Neural progenitor cell (in vitro differentiated cells): ENCODE measurements at regions not wholly inside any gene's neighbourhood (a gene's known extent, or its start where the extent isn't known, plus 50 kb on each side); places are given as distances from the start of the nearest gene placed in this dataset.
A peak's percentile ranks its signal among the peaks of the same experiment; 100 is the strongest.

ENCODE experiments used
- DNase-seq: peaks from one replicate; pipeline ENCODE4 v3.0.0-alpha.2; 2016; ENCODE audit warnings: low spot score
- H2AFZ ChIP-seq: fragments of 200-600 bp; sonication (generic); replicated peaks from 2 replicates; pipeline ENCODE4 v1.6.1; 2016; ENCODE audit warnings: antibody characterized with exemption
- H3F3A ChIP-seq: fragments of 200-600 bp; sonication (generic); 2 replicates; pipeline ENCODE4 v1.6.1; 2016; ENCODE audit warnings: antibody characterized with exemption, low read depth
- H3K27ac ChIP-seq: fragments of 200-600 bp; sonication (generic); 2 replicates; pipeline ENCODE4 v1.5.1; 2016; ENCODE audit warnings: mild to moderate bottlenecking
- H3K27me3 ChIP-seq: fragments of 200-600 bp; sonication (generic); 2 replicates; pipeline ENCODE4 v1.6.1; 2016; ENCODE audit warnings: mild to moderate bottlenecking, moderate library complexity
- H3K36me3 ChIP-seq: fragments of 200-600 bp; sonication (generic); 2 replicates; pipeline ENCODE4 v1.5.1; 2016
- H3K4me1 ChIP-seq: fragments of 200-600 bp; sonication (generic); 2 replicates; pipeline ENCODE4 v1.6.1; 2016; ENCODE audit warnings: mixed run types
- H3K4me2 ChIP-seq: fragments of 200-600 bp; sonication (generic); 2 replicates; pipeline ENCODE4 v1.6.1; 2016
- H3K4me3 ChIP-seq: fragments of 200-600 bp; sonication (generic); 2 replicates; pipeline ENCODE4 v1.5.1; 2016
- H3K79me2 ChIP-seq: fragments of 200-600 bp; sonication (generic); 2 replicates; pipeline ENCODE4 v1.6.1; 2016; ENCODE audit warnings: low read depth
- H3K9ac ChIP-seq: fragments of 200-600 bp; sonication (generic); 2 replicates; pipeline ENCODE4 v1.6.1; 2016
- H3K9me3 ChIP-seq: fragments of 200-600 bp; sonication (generic); 2 replicates; pipeline ENCODE4 v1.5.1; 2016; ENCODE audit warnings: low read depth
- H4K20me1 ChIP-seq: fragments of 200-600 bp; sonication (generic); 2 replicates; pipeline ENCODE4 v1.6.1; 2016; ENCODE audit warnings: low read depth
- H3K27ac Mint-ChIP-seq: 3 replicates; pipeline ENCODE4 v1.8.0; 2021; ENCODE audit warnings: mixed read lengths
- H3K27me3 Mint-ChIP-seq: 2 replicates; pipeline ENCODE4 v1.8.0; 2022; ENCODE audit warnings: low read depth, mild to moderate bottlenecking, inconsistent platforms, moderate library complexity, mixed read lengths; ENCODE audit not compliant: insufficient read depth
- H3K36me3 Mint-ChIP-seq: 3 replicates; pipeline ENCODE4 v1.8.0; 2021; ENCODE audit warnings: mixed read lengths
- H3K4me1 Mint-ChIP-seq: 3 replicates; pipeline ENCODE4 v1.8.0; 2021; ENCODE audit warnings: mixed read lengths
- H3K4me3 Mint-ChIP-seq: 3 replicates; pipeline ENCODE4 v1.8.0; 2021; ENCODE audit warnings: mild to moderate bottlenecking, moderate library complexity, mixed read lengths
- H3K9me3 Mint-ChIP-seq: 3 replicates; pipeline ENCODE4 v1.8.0; 2020; ENCODE audit warnings: mixed read lengths
- CTCF ChIP-seq: fragments of 200-600 bp; sonication (generic); IDR thresholded peaks from 2 replicates; pipeline ENCODE4 v1.5.1; 2017; ENCODE audit warnings: antibody characterized with exemption, mild to moderate bottlenecking
- EZH2 ChIP-seq: fragments of 200-600 bp; sonication (generic); IDR thresholded peaks from 2 replicates; pipeline ENCODE4 v1.6.1; 2017; ENCODE audit warnings: antibody characterized with exemption, mild to moderate bottlenecking, moderate library complexity
- EZH2phosphoT487 ChIP-seq: fragments of 200-600 bp; sonication (generic); IDR thresholded peaks from 2 replicates; pipeline ENCODE4 v1.6.1; 2017; ENCODE audit warnings: antibody characterized with exemption

GRCh38 chr18:34549367-34549766 is 160.7 kb upstream of the DTNA start:
- no peak for TF ChIP-seq EZH2
- TF ChIP-seq EZH2phosphoT487 = no peak
- TF ChIP-seq CTCF = no peak
- no peaks in the 10 kb centered on the region for H3K79me2 ChIP-seq
- no peak for DNase-seq
- no peaks in the 10 kb centered on the region for H3K36me3 Mint-ChIP-seq
- peaks cover 3% of the 10 kb centered on the region for H3K27me3 Mint-ChIP-seq
- no peaks in the 10 kb centered on the region for H3F3A ChIP-seq
- H3K9me3 Mint-ChIP-seq = no peaks in the 10 kb centered on the region
- H3K4me2 ChIP-seq = peak overlapping the region; percentile 35
- H3K4me1 ChIP-seq = peaks cover 14% of the 10 kb centered on the region
- H2AFZ ChIP-seq = no peak overlapping the region
- no peak overlapping the region for H3K9ac ChIP-seq
- H3K4me3 ChIP-seq = no peak overlapping the region
- no peaks in the 10 kb centered on the region for H4K20me1 ChIP-seq
- H3K36me3 ChIP-seq = no peaks in the 10 kb centered on the region
- H3K4me1 Mint-ChIP-seq = peaks cover 10% of the 10 kb centered on the region
- H3K9me3 ChIP-seq = no peaks in the 10 kb centered on the region
- no peaks in the 10 kb centered on the region for H3K27me3 ChIP-seq
- H3K4me3 Mint-ChIP-seq = no peak overlapping the region
- no peak overlapping the region for H3K27ac ChIP-seq
- H3K27ac Mint-ChIP-seq = no peak overlapping the region

GRCh38 chr18:34550156-34550555 is 159.9 kb upstream of the DTNA start:
- TF ChIP-seq EZH2phosphoT487 (no peak), CTCF (no peak), EZH2 (no peak)
- Histone ChIP-seq H3K4me3 (no peak overlapping the region), H3K27ac (no peak overlapping the region), H3F3A (no peaks in the 10 kb centered on the region), H3K4me2 (no peak overlapping the region), H3K4me1 (peaks cover 14% of the 10 kb centered on the region), H3K9ac (no peak overlapping the region), H3K36me3 (no peaks in the 10 kb centered on the region), H3K79me2 (no peaks in the 10 kb centered on the region), H3K9me3 (no peaks in the 10 kb centered on the region), H2AFZ (peak overlapping the region; percentile 50), H3K27me3 (no peaks in the 10 kb centered on the region), H4K20me1 (no peaks in the 10 kb centered on the region)
- DNase-seq = no peak
- H3K4me1 Mint-ChIP-seq = peaks cover 10% of the 10 kb centered on the region
- H3K27ac Mint-ChIP-seq = no peak overlapping the region
- H3K9me3 Mint-ChIP-seq = no peaks in the 10 kb centered on the region
- no peaks in the 10 kb centered on the region for H3K36me3 Mint-ChIP-seq
- H3K27me3 Mint-ChIP-seq = no peaks in the 10 kb centered on the region
- H3K4me3 Mint-ChIP-seq = no peak overlapping the region

- no peak overlapping the region for H3K4me3 ChIP-seq
- no peaks in the 10 kb centered on the region for H3K36me3 Mint-ChIP-seq
These were observed 159.2 kb upstream of the DTNA start for GRCh38 chr18:34550902-34551301.

More at GRCh38 chr18:34550902-34551301, 159.2 kb upstream of the DTNA start:
- Mint-ChIP-seq H3K27ac (no peak overlapping the region), H3K27me3 (no peaks in the 10 kb centered on the region), H3K9me3 (no peaks in the 10 kb centered on the region), H3K4me3 (no peak overlapping the region), H3K4me1 (peaks cover 10% of the 10 kb centered on the region)
- Histone ChIP-seq H3K27me3 (no peaks in the 10 kb centered on the region), H3K9ac (no peak overlapping the region), H3K27ac (no peak overlapping the region), H4K20me1 (no peaks in the 10 kb centered on the region), H3K4me1 (peaks cover 14% of the 10 kb centered on the region), H3F3A (no peaks in the 10 kb centered on the region), H3K79me2 (no peaks in the 10 kb centered on the region), H3K36me3 (no peaks in the 10 kb centered on the region), H3K4me2 (no peak overlapping the region), H3K9me3 (no peaks in the 10 kb centered on the region), H2AFZ (no peak overlapping the region)
- no peak for DNase-seq
- TF ChIP-seq EZH2 (no peak), EZH2phosphoT487 (no peak), CTCF (no peak)
